GM19438 (cell line): ENCODE measurements at regions not wholly inside any gene's neighbourhood (a gene's known extent, or its start where the extent isn't known, plus 50 kb on each side); places are given as distances from the start of the nearest gene placed in this dataset.

ENCODE experiments used
- ATAC-seq: cut with Tn5 transposase; IDR thresholded peaks from one replicate; pipeline ENCODE4 v1.9.1; 2021; ENCODE audit warnings: low read depth; ENCODE audit not compliant: unreplicated experiment

DNA sequence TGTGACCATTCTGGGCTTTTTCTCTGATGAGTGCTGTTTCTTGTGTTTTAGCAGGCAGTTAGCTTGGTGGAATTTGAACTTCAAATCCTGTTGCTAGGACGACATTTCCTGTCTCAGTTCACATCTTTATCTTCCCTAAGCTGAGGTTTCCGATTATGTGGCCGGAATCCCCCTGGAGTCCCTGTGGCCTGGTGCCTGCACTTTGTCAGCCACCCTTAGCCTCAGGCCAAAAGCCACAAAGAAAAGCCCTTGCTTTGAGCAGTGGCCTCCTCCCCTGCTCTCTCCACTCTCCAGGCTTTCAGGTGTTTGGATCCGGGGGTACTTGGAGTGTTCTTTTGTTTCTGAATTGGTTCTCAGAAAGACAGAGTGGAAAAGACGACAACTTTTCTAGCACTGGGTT lies 59.9 kb upstream of the PMEPA1 start:
- ATAC-seq, result no peak

DNA sequence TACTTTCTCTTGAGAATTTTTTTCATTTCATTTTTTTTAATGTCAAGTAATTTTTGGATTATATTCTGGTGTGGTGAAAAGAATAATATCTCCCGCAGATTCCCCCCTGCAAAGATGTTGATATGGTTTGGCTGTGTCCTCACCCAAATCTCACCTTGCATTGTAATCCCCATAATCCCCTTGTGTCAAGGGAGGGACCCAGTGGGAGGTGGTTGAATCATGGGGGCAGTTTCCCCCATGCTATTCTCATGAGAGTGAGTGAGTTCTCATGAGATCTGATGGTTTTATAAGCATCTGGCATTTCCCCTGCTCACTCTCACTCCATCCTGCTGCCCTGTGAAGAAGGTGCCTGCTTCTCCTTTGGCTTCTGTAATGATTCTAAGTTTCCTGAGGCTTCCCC lies 58.7 kb upstream of the PMEPA1 start:
- no peak for ATAC-seq

DNA sequence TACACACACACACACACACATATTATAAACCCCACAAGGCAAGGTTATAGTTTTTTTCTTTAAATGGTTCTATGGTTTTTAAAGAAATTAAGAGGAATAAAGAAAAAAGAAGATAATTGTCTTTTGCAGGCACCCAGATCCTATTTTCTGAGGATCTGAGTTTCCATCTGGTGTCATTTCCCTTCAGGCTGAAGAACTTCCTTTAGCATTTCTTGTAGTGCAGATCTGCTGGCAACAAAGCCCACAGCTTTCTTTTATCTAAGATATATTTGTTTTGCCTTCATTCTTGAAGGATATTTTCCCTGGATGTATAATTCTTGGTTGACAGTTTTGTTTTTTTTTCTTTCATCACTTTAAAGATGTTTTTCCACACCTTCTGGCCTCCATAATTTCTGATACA lies 57.6 kb upstream of the PMEPA1 start:
- ATAC-seq, result no peak

DNA sequence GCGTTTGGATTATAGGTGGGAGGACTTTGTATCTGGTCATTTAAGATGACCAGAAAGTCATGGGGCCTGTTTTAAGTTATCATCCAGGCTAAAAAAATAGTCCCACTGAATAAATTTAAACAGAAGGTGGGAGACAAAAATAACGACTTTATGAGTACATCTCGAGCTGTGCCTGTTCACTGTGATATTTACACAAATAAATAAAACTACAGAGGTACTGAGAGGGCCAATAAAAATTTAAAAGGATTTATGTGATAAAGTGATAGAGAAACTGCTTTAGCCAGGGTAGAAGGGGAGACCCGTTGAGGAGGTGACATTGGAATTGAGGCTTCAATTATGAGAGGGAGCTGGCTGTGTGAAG lies 53.4 kb upstream of the PMEPA1 start:
- no peak for ATAC-seq

DNA sequence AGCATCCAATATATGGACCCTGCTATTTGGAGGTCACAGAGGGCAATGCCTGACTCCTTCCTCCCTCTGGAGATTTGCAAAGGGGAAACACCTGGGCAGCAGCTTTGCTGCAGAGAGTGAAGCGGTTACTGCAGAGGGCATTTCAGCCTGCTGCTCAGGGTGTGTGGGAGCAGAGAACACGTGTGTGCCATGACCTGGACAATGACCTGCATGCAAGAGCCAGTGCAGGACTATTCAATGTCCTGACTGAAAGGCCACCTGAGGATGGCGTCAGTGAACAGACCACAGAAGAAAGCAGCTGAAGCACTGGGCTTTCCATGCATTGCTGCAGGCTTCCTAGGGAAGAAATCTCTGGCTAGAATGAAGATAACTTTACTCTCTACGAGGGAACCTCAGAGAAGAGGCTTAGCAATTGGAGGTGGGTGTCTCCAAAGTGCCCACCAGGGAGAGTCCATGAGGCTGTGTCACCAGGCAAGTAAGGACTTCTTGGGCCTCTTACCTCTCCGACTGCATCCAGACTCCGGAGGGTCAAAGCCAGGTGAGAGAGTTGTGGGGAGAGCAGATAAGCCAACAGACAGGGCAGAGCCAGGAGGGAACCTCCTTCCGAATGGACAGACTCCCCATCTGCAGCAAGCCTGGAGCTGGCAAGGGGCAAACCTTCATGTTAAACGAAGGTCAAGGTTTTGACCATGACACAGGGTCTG lies 52.9 kb upstream of the PMEPA1 start:
- no peak for ATAC-seq

DNA sequence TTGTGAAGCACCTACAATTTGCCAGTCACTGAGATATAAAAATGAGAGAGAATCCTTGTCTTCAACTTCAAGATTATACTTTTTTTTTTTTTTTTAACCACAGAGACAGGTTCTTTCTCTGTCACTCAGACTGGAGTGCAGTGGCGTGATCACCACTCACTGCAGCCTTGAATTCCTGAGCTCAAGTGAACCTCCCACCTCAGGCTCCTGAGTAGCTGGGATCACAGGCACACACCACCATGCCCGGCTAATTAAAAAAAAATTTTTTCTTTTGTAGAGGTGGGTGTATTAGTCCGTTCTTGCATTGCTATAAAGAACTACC lies 51.6 kb upstream of the PMEPA1 start:
- ATAC-seq, result no peak

DNA sequence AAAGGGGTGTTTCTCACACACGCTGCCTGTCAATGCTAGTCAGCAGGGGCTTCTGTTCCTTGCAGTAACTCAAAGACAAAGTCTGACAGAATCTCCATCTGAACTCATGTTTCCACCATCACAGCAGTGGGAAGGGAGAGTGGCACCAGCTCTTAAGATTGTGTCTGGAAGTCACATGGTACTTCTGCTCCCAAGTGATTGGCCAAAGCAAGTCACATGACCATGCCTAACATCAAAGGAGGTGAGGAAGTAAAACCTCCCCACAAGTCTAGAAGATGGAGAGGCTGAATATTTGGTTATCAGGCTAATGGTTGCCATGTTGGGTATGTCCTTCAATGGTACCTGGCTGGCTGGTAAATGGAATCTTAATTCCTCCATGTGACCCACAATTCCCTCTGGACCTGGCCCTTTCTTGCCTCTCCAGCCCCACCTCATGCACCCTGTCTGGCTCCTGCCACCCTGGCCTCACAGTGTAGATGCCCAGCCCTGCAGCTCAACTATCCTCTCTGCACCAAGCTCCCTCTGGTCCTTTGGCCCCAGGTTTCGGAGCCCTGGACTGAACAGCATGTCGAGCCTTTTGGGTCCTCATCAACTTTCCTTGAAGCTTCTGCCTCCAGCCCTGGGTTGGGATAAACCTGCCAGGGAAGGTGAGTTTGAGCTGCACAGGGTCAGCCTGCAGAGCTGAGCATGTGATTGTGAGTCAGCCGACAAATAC lies 51.0 kb upstream of the PMEPA1 start:
- no peak for ATAC-seq

DNA sequence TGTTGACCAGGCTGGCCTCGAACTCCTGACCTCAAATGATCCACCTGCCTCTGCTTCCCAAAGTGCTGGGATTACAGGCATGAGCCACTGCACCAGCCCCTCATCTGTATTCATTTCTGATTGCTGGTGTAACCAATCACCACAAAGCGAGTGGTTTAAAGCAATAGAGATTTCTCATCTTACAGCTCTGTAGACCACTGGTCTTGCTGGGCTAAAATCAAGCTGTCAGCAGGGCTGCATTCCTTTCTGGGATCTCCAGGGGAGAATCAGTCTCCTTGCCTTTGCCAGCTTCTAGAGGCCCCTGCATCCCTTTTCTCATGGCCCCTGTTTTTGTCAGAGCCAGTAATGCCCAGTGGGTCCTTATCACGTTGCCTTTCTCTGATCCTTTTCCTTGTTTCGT lies 49.9 kb upstream of the PMEPA1 start:
- ATAC-seq, result no peak
